Activated T-helper 9 cell treated with anti-CD3 and anti-CD28 coated beads, Interleukin-2, amount 50 U/mL, for 16 hours (primary cell): ENCODE measurements at regions not wholly inside any gene's neighbourhood (a gene's known extent, or its start where the extent isn't known, plus 50 kb on each side); places are given as distances from the start of the nearest gene placed in this dataset.
"Not testable (repeated sequence)": the region's sequence is repeated elsewhere in the genome, so short reads cannot be mapped to it uniquely, and the experiment has no call there.

Source experiments
- DNase-seq: peaks from one replicate; pipeline ENCODE4 v3.0.0-alpha.2; 2020; ENCODE audit warnings: low read depth

DNA sequence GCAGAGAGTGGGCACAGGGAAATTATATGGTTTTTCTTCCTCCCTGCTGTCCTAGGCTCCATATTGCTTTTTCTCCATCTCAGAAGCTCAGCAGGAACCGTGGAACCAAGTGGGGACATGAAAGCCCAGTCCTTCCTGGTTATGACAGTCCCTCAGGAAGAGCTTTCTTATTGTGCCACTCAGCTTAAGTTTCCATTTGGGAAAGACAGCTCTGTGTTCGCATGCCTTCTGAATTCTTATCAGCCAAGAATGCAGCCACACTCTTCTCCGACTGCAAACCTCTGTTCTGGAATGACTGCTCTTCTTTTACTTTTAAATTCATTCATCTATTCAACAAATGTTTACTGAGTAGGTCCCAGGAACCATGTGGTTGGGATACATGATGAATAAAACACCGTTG, 58.0 kb upstream of the PPARGC1A start:
- DNase-seq: no peak

DNA sequence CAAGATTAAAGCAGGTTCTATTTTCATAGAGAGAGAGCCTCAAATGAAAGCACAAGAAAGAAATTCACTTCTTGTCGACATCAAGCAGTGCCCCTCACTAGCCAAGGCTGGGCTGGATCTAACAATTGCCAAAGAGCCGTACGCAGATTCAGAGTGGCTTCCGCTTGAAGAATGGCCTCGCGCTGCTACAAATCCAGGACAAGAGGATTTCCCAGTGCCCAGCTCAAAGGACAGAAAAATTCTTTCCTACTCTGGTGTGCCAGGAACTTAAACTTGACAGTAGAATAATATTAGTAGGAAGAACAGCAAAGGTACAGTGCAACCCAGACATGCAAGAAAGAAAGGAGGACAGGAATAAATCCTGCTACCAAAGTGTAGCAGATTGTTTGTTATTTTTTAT, 56.5 kb upstream of the PPARGC1A start:
- no peak for DNase-seq

DNA sequence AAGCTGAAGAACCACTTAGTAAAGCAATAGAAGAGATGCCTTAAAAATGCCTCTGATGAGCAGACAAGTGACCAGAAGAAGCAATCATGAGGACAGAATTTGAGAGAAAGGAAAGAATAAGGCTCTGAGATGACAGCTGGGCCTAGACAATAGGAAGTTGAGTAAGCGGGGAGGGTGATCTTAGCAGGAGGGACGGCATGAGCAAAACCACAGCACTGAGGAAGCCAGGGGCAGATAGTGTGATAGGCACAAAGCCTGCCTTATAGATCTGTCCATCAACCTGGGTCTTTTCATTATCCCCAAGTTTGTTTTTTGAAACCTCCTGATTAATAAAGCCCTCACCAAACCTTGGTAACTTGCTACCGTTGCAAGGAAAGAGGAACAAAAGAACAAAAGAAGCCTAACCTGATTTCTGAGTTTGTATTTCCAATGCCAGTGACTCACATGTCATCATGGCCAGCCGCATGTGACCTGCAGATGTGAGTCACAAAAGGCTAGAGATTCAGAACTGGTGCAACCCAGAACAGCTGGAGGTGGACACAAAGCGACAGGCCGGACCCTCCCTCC, 55.7 kb upstream of the PPARGC1A start:
- DNase-seq: no peak

DNA sequence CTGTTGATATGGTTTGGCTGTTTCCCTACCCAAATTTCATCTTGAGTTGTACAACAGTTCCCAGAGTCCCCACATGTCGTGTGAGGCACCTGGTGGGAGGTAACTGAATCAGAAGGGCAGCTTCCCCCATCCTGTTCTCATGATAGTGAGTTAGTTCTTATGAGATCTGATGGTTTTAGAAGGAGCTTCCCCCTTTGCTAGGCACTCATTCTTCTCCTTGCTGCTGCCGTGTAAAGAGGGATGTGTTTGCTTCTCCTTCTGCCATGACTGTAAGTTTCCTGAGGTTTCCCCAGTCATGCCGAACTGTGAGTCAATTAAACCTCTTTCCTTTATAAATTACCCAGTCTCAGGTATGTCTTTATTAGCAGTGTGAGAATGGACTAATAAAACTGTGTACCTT, 54.7 kb upstream of the PPARGC1A start:
- not testable (repeated sequence) for DNase-seq

DNA sequence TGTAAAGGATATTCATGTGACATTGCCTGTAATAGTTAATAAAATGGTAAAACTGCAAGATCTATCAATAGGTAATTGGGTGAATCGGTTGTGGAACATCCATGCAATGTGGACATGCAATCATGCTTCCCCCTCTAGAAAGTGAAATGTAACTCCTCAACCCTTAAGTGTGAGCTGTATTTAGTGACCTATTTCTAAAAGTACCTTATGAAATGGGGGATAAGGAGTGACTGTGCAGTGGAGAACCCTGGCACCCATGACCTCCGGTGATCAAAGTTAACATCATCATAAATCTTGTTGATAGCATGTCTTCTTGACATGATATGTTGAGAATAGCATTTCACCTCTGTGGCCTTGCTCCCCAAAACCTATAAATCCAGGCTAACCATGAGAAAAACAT, 53.6 kb upstream of the PPARGC1A start:
- no peak for DNase-seq

DNA sequence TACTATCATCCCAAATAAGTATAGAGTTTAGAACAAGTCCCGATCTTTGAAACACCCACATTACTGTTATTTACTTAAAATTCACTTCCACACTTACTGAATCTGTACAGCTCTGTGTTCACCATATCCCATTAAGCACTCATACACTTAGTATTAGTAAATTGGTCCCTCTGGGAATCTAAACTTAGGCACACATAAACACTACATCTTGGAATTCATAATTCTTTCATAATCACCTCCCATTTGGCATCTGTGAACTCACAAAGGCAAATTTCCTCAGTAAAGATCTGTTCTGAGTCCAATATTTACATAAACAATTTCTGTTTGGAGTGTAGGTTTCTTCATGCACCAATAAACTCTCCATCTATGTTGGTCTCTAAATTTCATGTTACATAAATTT, 52.6 kb upstream of the PPARGC1A start:
- no peak for DNase-seq
